Breast epithelium (tissue), 4 donors: ENCODE measurements at regions not wholly inside any gene's neighbourhood (a gene's known extent, or its start where the extent isn't known, plus 50 kb on each side); places are given as distances from the start of the nearest gene placed in this dataset.

Experiments used
- DNase-seq, 2 donors: peaks; one replicate each; pipeline ENCODE4 v3.0.0-alpha.2; 2019; ENCODE audit warnings: low spot score in 2 of 2
- H3K27ac ChIP-seq, 2 donors: fragments of 200-600 bp; sonication (generic) in 1 of 2; one replicate each; pipeline ENCODE4 v1.5.1; 2016 to 2019; ENCODE audit warnings: mild to moderate bottlenecking in 1 of 2
- H3K27me3 ChIP-seq, 2 donors: fragments of 200-600 bp; sonication (generic) in 1 of 2; one replicate each; pipeline versions ENCODE4 v1.5.1 to v1.6.0; 2017 to 2019; ENCODE audit warnings: control low read depth in 1 of 2, mild to moderate bottlenecking in 1 of 2
- H3K36me3 ChIP-seq: fragments of 200-600 bp; one replicate; pipeline ENCODE4 v1.5.1; 2019
- H3K4me1 ChIP-seq, 2 donors: fragments of 200-600 bp; sonication (generic); one replicate each; pipeline ENCODE4 v1.5.1; 2016 to 2019; ENCODE audit warnings: control low read depth in 1 of 2
- H3K4me3 ChIP-seq, 3 donors: fragments of 200-600 bp; sonication (generic); 1 replicate in 2 of 3; 2 replicates in 1 of 3; pipeline ENCODE4 v1.5.1; 2016 to 2019; ENCODE audit warnings: mild to moderate bottlenecking in 3 of 3, moderate library complexity in 2 of 3
- H3K9me3 ChIP-seq, 2 donors: fragments of 200-600 bp; sonication (generic) in 1 of 2; one replicate each; pipeline ENCODE4 v1.5.1; 2016 to 2019; ENCODE audit warnings: control low read depth in 1 of 2
- CTCF ChIP-seq, 3 donors: fragments of 450-650 bp; IDR thresholded peaks; one replicate each; pipeline ENCODE4 v1.5.1; 2016 to 2017; ENCODE audit warnings: antibody characterized with exemption in 3 of 3, mild to moderate bottlenecking in 3 of 3, moderate library complexity in 3 of 3
- POLR2A ChIP-seq: fragments of 450-650 bp; IDR thresholded peaks from one replicate; pipeline ENCODE4 v1.6.1; 2016; ENCODE audit warnings: antibody characterized with exemption, mild to moderate bottlenecking, moderate library complexity
- POLR2AphosphoS5 ChIP-seq, 3 donors: sonication (generic); formaldehyde crosslinking; IDR thresholded peaks; one replicate each; pipeline ENCODE4 v1.6.1; 2017; ENCODE audit warnings: antibody characterized with exemption in 3 of 3
- intact Hi-C: fragments of 100-400 bp; cut with DNase I; formaldehyde crosslinking; loops from one replicate; pipeline ENCODE4 v1.15.1; 2023; ENCODE audit warnings: low total_unique reads

DNA sequence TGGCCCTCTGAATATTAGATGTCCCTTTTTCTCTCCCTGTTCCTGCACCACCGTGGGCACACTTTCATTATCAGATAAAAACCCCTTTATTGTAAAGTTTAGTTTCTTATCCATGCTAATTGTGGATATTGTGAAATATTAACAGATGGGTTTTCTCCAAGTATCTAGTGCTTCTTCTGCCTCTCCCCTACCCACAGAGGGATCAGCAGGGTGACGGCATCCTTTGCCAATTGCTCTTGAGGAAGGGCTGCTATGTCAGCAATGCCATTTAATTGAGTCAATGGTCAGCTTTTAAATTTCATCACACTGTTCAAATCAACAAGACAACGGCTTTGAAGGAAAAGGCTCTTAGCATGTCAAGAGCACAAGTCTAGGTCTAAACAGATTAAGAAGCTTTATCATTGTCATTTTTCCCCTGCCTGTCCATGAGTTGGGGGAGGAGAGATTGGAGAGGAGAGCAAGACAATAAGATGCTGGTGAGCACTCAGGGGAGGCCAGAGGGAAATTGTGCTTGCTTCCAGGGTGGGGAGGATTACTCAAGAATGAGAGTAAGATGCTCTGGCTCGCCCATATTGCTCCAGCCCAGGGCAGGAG, 443.0 kb upstream of the CCL2 start:
- Histone ChIP-seq H3K4me3 (no peak overlapping the region), H3K27me3 (peaks cover 0 to 21% of the 10 kb centered on the region in 2 donors), H3K27ac (no peak overlapping the region), H3K36me3 (no peaks in the 10 kb centered on the region), H3K9me3 (no peaks in the 10 kb centered on the region), H3K4me1 (no peaks in the 10 kb centered on the region)
- TF ChIP-seq POLR2A (no peak), POLR2AphosphoS5 (IDR thresholded peaks at IDR 0.05) (no peak), CTCF (IDR thresholded peaks at IDR 0.05) (no peak)
- intact Hi-C loops, result no loop called here
- no peak for DNase-seq

DNA sequence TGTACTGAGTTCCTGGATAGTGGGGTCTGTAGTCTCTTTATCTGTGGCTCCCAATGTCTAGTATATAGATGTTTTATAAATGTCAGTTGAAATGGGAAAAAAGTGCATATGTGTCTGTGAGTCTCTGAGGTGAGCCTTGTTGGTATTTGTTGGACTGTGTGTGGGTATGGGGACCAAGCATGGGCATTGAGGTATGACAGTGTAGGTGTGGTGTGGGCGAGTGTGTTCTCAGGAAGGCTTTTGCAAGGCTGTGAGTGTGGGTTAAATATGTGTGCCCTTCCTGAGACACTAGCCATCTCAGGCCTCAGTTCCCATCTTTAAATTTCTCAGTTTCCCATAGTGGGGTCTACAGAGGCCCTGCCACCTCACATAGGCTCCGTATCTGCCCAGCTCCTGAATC, 440.2 kb upstream of the CCL2 start:
- TF ChIP-seq POLR2A (no peak), POLR2AphosphoS5 (IDR thresholded peaks at IDR 0.05) (no peak), CTCF (IDR thresholded peaks at IDR 0.05) (no peak)
- intact Hi-C loops, result no loop called here
- Histone ChIP-seq H3K4me1 (no peaks in the 10 kb centered on the region), H3K9me3 (no peaks in the 10 kb centered on the region), H3K36me3 (no peaks in the 10 kb centered on the region), H3K27ac (no peak overlapping the region), H3K27me3 (peaks cover 0 to 34% of the 10 kb centered on the region in 2 donors), H3K4me3 (no peak overlapping the region)
- DNase-seq, result no peak

DNA sequence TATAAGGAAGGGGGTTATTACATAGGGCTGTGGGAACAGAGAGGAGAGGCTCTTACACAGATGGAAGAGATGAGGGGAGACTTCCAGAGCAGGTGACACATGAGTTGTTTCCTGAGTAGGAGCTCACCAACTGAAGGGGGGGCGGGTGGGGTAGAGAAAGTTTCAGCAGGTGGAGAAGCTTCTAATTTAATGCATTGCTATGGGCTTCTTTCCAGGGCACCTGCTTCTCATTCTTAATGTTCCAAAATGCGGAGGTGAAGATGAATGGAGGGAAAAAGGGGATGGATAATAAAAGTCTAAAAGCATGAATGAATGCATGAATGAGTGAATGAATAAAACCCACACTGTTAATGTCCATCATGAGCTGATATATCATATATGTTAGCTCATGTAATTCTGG, 439.0 kb upstream of the CCL2 start:
- Histone ChIP-seq H3K27me3 (peaks cover 0 to 32% of the 10 kb centered on the region in 2 donors), H3K4me3 (no peak overlapping the region), H3K36me3 (no peaks in the 10 kb centered on the region), H3K4me1 (no peaks in the 10 kb centered on the region), H3K9me3 (no peaks in the 10 kb centered on the region), H3K27ac (no peak overlapping the region)
- no peak for DNase-seq
- no peak for TF ChIP-seq POLR2AphosphoS5 (IDR thresholded peaks at IDR 0.05)
- no peak for TF ChIP-seq CTCF (IDR thresholded peaks at IDR 0.05)
- no peak for TF ChIP-seq POLR2A
- intact Hi-C loops, result no loop called here

- H3K4me3 ChIP-seq, result no peak overlapping the region
- H3K9me3 ChIP-seq, result no peaks in the 10 kb centered on the region
- no peak for DNase-seq
- no peaks in the 10 kb centered on the region for H3K4me1 ChIP-seq
- peaks cover 0 to 32% of the 10 kb centered on the region in 2 donors for H3K27me3 ChIP-seq
- H3K27ac ChIP-seq, result no peak overlapping the region
- intact Hi-C loops, result no loop called here
- no peak for TF ChIP-seq POLR2A
- TF ChIP-seq CTCF (IDR thresholded peaks at IDR 0.05), result no peak
- no peak for TF ChIP-seq POLR2AphosphoS5 (IDR thresholded peaks at IDR 0.05)
- H3K36me3 ChIP-seq, result no peaks in the 10 kb centered on the region
Measured at GRCh38 chr17:33816842-33817617, 438.1 kb upstream of the CCL2 start.

- Histone ChIP-seq H3K4me3 (no peak overlapping the region), H3K9me3 (no peaks in the 10 kb centered on the region), H3K4me1 (no peaks in the 10 kb centered on the region), H3K36me3 (no peaks in the 10 kb centered on the region), H3K27ac (no peak overlapping the region), H3K27me3 (peaks cover 0 to 33% of the 10 kb centered on the region in 2 donors)
- TF ChIP-seq POLR2A (no peak), CTCF (IDR thresholded peaks at IDR 0.05) (no peak), POLR2AphosphoS5 (IDR thresholded peaks at IDR 0.05) (no peak)
- intact Hi-C loops, result no loop called here
- DNase-seq, result no peak
Measured at GRCh38 chr17:33819539-33819938, 435.5 kb upstream of the CCL2 start.
